HG03469 (cell line): ENCODE measurements at regions not wholly inside any gene's neighbourhood (a gene's known extent, or its start where the extent isn't known, plus 50 kb on each side); places are given as distances from the start of the nearest gene placed in this dataset.
"Not testable (repeated sequence)": the region's sequence is repeated elsewhere in the genome, so short reads cannot be mapped to it uniquely, and the experiment has no call there.

Experiments used
- ATAC-seq: cut with Tn5 transposase; IDR thresholded peaks from one replicate; pipeline ENCODE4 v1.9.1; 2021; ENCODE audit warnings: mild to moderate bottlenecking, moderate library complexity, moderate number of reproducible peaks; ENCODE audit not compliant: unreplicated experiment

DNA sequence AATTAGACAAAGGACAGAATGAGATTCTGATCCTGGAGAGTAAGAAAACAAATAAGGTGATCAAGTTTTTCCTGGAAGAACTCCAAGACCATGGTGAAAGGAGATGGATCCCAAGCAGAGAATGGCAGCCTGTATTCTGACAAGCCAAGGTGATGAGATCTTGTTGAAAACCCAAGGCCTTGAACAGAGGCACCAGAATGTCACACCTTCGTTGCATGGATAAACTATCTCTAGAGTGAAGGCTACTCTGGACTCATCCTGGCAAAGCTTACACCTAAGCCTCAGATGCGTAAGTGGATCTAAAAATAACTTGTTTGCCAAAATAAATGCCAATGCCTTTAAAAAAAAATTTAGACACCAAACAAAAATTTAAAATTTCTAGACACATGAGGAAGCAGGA, 605.9 kb downstream of the ETNK1 start:
- no peak for ATAC-seq

GRCh38 chr12:23236066-23236780, 611.3 kb downstream of the ETNK1 start:
- ATAC-seq = no peak

- no peak for ATAC-seq
Observed at GRCh38 chr12:23236811-23237210, 611.8 kb downstream of the ETNK1 start.

GRCh38 chr12:23238190-23238589, 613.2 kb downstream of the ETNK1 start:
- no peak for ATAC-seq

DNA sequence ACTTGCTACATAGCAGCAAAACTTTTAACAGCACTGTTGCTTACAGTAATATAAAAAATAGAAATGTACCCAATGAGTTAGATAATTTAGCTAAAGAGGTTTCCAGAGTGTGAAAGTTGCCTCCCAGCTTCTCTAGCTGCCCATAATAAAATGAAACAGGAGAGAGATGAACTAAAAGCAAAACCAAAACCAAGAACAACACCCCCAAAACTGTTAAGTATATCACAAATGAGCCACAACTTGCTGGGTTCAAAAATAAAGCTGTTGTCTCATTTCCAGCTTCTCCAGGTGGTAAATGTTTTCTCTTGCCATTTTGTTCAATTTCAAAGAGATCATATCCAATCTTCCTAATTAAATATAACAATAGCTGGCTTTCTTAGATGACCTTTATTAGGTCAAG, 614.0 kb downstream of the ETNK1 start:
- ATAC-seq = no peak

GRCh38 chr12:23245186-23245585, 620.2 kb downstream of the ETNK1 start:
- ATAC-seq = no peak

DNA sequence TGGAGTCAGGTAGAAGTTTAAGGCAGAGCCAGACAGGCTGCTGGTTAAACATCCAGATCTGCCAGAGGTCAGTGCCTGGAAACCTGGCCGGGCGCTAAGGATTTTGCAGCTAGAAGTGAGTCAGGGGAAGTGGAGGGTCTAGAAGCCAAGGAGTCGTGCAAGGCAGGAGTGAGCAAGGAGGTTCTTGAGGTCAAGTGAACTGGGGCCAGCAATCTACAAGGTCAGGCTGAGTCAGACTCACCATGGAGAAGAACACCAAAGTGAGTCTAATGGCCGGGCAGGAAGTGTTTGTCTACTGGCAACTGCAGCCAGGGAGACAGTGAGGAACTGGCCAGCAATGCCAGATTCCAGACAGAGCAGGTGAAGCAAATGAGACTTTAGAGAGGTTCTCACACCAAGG, 628.2 kb downstream of the ETNK1 start:
- no peak for ATAC-seq

DNA sequence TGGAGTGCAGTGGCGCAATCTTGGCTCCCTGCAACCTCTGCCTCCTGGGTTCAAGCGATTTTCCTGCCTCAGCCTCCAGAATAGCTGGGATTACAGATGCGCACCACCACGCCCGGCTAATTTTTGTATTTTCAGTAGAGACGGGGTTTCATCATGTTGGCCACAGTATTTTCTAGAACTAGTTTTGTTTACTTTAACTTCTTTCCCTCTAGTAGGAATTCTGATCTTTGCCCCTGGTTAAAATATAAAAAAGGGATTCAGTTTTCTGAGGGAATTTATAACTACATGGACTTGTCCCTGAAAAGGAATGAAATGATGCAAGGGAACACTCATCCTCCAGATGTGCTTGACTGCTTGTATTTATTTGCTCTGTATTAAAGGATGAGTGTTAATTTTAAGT, 628.9 kb downstream of the ETNK1 start:
- ATAC-seq = not testable (repeated sequence)

DNA sequence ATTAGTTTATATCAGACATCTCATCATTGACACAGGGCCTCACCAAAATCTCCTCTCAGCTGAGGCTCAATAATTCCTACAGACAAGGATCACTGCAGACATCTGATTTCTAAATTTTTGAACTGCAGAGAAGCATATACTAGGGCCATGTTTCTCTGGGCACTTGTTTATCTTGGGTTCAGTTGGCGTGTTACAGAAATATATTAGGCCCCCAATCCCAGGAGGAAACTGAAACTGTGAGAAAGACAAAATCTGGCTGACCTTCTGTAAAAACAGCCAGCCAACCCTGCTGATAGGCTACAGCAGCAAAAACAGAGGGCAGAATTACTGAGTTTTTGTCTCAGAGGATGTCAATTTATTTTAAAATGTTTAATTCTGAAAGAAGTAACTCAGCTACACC, 634.6 kb downstream of the ETNK1 start:
- ATAC-seq = no peak

- no peak for ATAC-seq
Observed at GRCh38 chr12:23262670-23263069, 637.7 kb downstream of the ETNK1 start.

GRCh38 chr12:23277831-23278230, 652.9 kb downstream of the ETNK1 start:
- no peak for ATAC-seq

DNA sequence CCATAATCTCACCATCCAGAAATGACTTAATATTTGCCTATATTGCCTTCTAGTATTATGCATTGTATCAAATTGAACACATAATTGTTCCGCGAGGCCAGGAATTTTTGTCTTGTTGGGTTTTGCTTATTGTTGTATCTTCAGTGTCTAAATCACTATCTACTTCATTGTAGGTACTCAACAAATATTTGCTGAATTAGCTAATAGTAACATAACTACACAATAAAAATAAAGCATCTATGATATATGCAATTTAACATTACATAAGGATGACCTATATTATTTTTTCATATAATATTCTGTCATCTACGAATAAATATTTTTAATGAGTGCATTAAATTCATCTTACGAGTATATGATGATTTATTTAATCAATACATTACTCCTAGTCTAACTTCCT, 656.3 kb downstream of the ETNK1 start:
- no peak for ATAC-seq

DNA sequence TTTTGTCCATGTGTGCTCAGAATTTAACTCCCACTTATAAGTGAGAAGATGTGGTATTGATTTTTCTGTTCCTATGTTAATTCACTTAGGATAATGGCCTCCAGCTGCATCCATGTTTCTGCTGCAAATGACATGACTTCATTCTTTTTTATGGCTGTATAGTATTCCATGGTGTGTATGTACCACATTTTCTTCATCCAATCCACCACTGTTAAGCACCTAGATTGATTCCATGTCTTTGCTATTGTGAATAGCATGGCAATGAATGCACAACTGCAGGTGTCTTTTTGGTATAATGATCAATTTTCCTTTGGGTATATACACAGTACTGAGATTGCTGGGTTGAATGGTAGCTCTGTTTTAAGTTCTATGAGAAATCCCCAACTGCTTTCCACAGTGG, 657.7 kb downstream of the ETNK1 start:
- ATAC-seq = no peak

DNA sequence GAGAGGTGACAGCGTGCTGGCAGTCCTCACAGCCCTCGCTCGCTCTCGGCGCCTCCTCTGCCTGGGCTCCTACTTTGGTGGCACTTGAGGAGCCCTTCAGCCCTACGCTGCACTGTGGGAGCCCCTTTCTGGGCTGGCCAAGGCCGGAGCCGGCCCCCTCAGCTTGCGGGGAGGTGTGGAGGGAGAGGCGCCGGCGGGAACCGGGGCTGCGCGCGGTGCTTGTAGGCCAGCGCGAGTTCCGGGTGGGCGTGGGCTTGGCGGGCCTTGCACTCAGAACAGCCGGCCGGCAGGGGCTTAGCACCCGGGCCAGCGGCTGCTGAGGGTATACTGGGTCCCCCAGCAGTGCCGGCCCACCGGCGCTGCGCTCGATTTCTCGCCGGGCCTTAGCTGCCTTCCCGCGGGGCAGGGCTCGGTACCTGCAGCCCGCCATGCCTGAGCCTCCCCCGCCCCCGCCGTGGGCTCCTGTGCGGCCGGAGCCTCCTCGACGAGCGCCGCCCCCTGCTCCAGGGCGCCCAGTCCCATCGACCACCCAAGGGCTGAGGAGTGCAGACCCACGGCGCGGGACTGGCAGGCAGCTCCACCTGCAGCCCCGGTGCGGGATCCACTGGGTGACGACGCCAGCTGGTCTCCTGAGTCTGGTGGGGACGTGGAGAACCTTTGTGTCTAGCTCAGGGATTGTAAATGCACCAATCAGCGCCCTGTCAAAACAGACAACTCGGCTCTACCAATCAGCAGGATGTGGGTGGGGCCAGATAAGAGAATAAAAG, 661.0 kb downstream of the ETNK1 start:
- ATAC-seq = not testable (repeated sequence)

DNA sequence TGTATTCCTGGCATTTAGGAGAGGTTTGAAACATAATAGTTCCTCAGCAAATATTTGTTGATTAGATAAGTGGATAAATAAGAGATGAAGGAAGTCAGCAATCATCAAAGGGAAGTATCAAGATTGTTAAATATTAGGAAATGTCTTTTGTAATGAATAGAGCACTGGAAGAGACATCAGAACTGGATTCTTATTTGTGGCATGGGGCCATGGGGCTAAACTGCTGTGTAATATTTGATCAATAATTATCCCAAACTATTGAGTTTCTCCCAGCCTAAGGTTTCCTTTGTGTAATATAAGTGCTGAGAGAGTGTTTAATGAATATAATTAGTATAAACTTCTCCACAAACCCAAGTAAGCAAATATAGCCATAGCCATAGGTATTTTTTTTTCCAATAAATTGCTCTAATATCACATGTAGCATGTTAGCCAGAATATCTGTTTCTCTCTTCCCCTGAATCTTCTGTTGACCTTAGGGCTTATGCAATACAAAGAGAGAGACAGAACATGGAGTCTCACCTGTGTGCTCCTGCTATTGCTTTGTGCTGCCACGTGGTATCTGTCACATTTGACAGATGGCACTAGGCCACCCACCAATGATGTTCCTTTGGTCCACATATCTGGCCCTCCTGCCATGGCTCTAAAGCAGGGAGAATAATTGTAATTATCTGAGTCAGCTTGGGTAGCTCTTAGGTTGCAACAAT, 658.7 kb downstream of the SOX5 start:
- ATAC-seq = no peak

- ATAC-seq = no peak
Observed at GRCh38 chr12:23303220-23303619, 646.2 kb downstream of the SOX5 start.

DNA sequence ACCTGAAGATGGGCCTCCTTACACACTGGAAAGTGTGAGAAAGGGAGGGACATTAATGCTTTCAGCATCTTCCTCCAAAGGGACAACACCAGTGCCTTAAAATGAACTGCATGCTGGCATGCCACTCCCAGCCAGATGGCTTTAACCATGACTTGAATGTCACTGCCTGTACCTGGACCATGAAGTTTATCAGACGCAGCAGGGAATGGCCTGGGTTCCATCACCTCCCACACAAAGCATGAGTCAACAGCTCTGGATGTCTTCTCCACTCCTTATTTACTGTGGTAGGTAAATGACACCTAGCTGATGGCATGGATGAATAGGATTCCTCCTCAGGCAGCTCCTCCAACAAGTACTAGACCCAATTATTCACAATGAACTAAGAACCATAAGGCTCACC, 645.6 kb downstream of the SOX5 start:
- ATAC-seq = no peak

DNA sequence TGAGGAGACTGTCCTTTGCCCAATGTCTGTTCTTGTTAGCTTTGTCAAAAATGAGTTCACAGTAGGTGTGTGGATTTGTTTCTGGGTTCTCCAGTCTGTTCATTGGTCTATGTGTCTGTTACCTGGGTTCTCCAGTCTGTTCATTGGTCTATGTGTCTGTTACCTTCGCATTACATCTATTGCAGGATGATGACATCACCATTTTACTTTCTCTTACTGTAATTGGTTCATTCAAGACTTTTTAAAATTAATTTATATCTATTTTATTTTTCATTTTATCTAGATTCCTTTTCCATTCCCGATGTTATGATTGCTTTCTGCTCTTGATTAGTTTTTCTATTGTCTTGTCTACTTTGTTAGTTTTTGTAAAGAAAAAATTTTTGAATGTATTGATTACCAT, 615.5 kb downstream of the SOX5 start:
- ATAC-seq = no peak

DNA sequence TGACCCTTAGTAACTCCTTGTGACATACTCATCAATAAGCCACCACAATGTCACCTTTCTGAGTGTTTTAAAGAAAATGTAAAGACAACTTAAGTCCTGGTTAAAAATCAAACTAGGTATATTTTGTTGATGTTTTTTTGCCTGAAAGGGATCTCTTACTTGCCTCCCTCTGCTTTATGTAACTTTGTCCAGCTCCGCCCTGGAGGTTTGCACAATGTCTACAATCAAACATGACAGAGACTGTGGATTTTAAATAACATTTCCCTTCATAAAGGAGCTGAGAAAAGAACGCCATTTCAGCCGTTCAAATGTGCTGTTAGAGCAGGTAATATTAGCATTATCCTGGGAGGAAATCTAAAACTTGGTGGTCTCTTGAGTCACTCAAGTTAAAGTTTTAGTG, 613.9 kb downstream of the SOX5 start:
- ATAC-seq = no peak

GRCh38 chr12:23337213-23337612, 612.3 kb downstream of the SOX5 start:
- no peak for ATAC-seq

DNA sequence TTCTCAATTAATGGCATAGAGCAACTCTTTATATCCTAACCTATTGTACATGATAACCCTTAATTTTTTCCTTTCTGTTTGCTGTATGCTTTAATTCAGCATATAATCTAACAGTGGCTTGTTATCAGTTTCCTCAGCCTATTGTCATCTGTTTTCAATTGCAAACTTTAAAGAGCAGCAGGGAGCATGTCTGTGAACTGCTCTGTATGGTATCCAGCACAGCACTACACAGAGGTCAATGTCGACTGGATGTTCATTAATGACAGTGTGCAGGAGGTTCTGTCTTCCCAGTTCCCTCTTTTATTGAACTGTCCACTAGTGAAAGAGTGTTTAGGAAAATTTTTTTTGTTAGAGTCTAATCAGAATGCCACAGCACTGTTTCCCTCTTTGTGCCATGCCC, 609.1 kb downstream of the SOX5 start:
- no peak for ATAC-seq

- no peak for ATAC-seq
Observed at GRCh38 chr12:23342407-23342806, 607.1 kb downstream of the SOX5 start.
